SHP77 treated with DMSO at 0.1 percent for 48 hours (cell line): ENCODE measurements at regions not wholly inside any gene's neighbourhood (a gene's known extent, or its start where the extent isn't known, plus 50 kb on each side); places are given as distances from the start of the nearest gene placed in this dataset.

Experiments used
- DNase-seq: peaks from one replicate; lab custom pipeline; 2025; lab: John Stamatoyannopoulos, UW

- no peak for DNase-seq
Measured at GRCh38 chr10:88209231-88209630, 345.8 kb downstream of the PTEN start.

- no peak for DNase-seq
Measured at GRCh38 chr10:88209837-88210561, 346.6 kb downstream of the PTEN start.

- DNase-seq, result no peak
Measured at GRCh38 chr10:88211230-88211629, 347.8 kb downstream of the PTEN start.

GRCh38 chr10:88212069-88212468 is 348.6 kb downstream of the PTEN start:
- DNase-seq, result no peak

- DNase-seq, result no peak
Measured at GRCh38 chr10:88213065-88213605, 349.7 kb downstream of the PTEN start.

GRCh38 chr10:88216976-88217375 is 353.6 kb downstream of the PTEN start:
- no peak for DNase-seq

GRCh38 chr10:88218362-88218761 is 354.9 kb downstream of the PTEN start:
- no peak for DNase-seq

GRCh38 chr10:88219753-88220152 is 356.3 kb downstream of the PTEN start:
- DNase-seq, result no peak

- DNase-seq, result no peak
Measured at GRCh38 chr10:88221010-88221973, 357.9 kb downstream of the PTEN start.

- no peak for DNase-seq
Measured at GRCh38 chr10:88222881-88223280, 359.5 kb downstream of the PTEN start.
